GM23248 (cell line): ENCODE measurements at regions not wholly inside any gene's neighbourhood (a gene's known extent, or its start where the extent isn't known, plus 50 kb on each side); places are given as distances from the start of the nearest gene placed in this dataset.

Experiments
- EZH2 ChIP-seq: fragments of 200-600 bp; sonication (generic); IDR thresholded peaks from 2 replicates; pipeline ENCODE4 v1.6.1; 2018; ENCODE audit warnings: antibody characterized with exemption, mild to moderate bottlenecking; ENCODE audit not compliant: insufficient read depth, poor library complexity, severe bottlenecking
- EZH2phosphoT487 ChIP-seq: fragments of 200-600 bp; sonication (generic); IDR thresholded peaks from 2 replicates; pipeline ENCODE4 v1.6.1; 2018; ENCODE audit warnings: antibody characterized with exemption, moderate library complexity, mild to moderate bottlenecking, low read depth; ENCODE audit not compliant: insufficient read depth

GRCh38 chr1:194297094-194297493 lies 1110.7 kb upstream of the B3GALT2 start:
- no peak for TF ChIP-seq EZH2
- no peak for TF ChIP-seq EZH2phosphoT487
